Activated naive CD8-positive, alpha-beta T cell treated with anti-CD3 and anti-CD28 coated beads, Interleukin-2, amount 50 U/mL, for 24 hours (primary cell): ENCODE measurements at regions not wholly inside any gene's neighbourhood (a gene's known extent, or its start where the extent isn't known, plus 50 kb on each side); places are given as distances from the start of the nearest gene placed in this dataset.
"Not testable (repeated sequence)": the region's sequence is repeated elsewhere in the genome, so short reads cannot be mapped to it uniquely, and the experiment has no call there.

Experiments used
- ATAC-seq: fragments of 150-1000 bp; cut with Tn5 transposase; one replicate; pipeline ENCODE4 v1.10.0; 2021
- DNase-seq: peaks from one replicate; pipeline ENCODE4 v3.0.0; 2021
- H3K27ac Mint-ChIP-seq: one replicate; pipeline ENCODE4 v1.8.0; 2021; ENCODE audit warnings: mild to moderate bottlenecking, mixed read lengths
- H3K27me3 Mint-ChIP-seq: one replicate; pipeline ENCODE4 v1.8.0; 2021; ENCODE audit warnings: mixed read lengths
- H3K36me3 Mint-ChIP-seq: one replicate; pipeline ENCODE4 v1.8.0; 2021; ENCODE audit warnings: low read depth, mixed read lengths
- H3K4me1 Mint-ChIP-seq: one replicate; pipeline ENCODE4 v1.8.0; 2021; ENCODE audit warnings: mixed read lengths
- H3K4me3 Mint-ChIP-seq: one replicate; pipeline ENCODE4 v1.8.0; 2021; ENCODE audit warnings: mild to moderate bottlenecking, moderate library complexity, mixed read lengths
- H3K9me3 Mint-ChIP-seq: one replicate; pipeline ENCODE4 v1.8.0; 2021; ENCODE audit warnings: mixed read lengths

DNA sequence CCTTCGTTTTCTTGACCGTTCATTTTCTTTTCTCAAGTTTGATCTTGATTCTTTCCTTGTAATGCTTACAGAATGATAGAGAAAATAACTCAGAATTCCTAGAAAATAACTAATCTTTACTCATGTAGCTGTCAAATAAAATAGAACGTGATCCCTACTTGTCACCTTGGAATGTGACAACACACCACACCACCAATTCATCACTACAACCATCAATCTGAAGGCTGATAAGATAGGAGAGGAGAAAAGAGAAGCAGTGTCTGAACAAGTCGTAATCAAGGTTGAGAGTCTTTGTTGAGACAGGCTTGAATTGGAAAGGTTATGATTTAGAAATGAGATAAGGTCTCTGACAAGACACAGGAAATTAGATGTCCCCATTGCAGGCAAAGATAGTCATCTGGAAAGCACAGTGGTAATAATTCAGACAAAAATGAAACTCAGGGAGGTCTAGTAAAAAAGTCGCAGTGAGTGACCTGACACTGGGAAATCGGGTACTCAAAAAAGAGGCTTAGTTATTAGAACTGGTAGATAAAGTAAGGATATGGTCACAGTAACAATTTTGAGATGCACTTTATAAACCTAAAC lies 456.2 kb downstream of the FAT4 start:
- H3K27me3 Mint-ChIP-seq: no peaks in the 10 kb centered on the region
- no peaks in the 10 kb centered on the region for H3K36me3 Mint-ChIP-seq
- no peak overlapping the region for H3K4me3 Mint-ChIP-seq
- H3K9me3 Mint-ChIP-seq: peaks cover 17% of the 10 kb centered on the region
- ATAC-seq: no peak
- no peak for DNase-seq
- no peak overlapping the region for H3K27ac Mint-ChIP-seq
- no peaks in the 10 kb centered on the region for H3K4me1 Mint-ChIP-seq

- ATAC-seq (no peak), DNase-seq (no peak)
- H3K27ac Mint-ChIP-seq: no peak overlapping the region
- no peaks in the 10 kb centered on the region for H3K36me3 Mint-ChIP-seq
- no peaks in the 10 kb centered on the region for H3K4me1 Mint-ChIP-seq
- no peaks in the 10 kb centered on the region for H3K27me3 Mint-ChIP-seq
- H3K4me3 Mint-ChIP-seq: no peak overlapping the region
- H3K9me3 Mint-ChIP-seq: peaks cover 25% of the 10 kb centered on the region
Observed at GRCh38 chr4:125772680-125773079, 457.9 kb downstream of the FAT4 start.

DNA sequence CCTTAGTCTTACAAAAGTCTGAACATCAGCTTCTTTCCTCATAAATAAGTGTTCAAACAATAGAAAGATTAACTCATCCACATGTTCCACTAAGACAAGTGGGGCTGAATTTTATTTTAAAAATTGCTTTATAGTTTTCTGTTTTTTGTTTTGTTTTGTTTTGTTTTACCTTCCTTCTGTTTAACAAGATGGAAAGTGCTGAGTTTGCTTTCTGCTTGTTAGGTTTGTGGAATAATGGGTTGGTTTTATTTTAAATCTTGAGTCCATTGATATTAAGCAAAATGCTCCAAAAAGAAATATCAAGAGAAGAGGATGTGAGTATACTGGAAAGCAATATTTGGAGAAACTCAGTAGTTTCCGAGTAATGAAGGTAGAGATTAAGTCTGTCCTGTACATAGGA lies 458.7 kb downstream of the FAT4 start:
- DNase-seq: no peak
- peaks cover 25% of the 10 kb centered on the region for H3K9me3 Mint-ChIP-seq
- ATAC-seq: no peak
- H3K27ac Mint-ChIP-seq: no peak overlapping the region
- H3K4me3 Mint-ChIP-seq: no peak overlapping the region
- H3K27me3 Mint-ChIP-seq: no peaks in the 10 kb centered on the region
- H3K36me3 Mint-ChIP-seq: no peaks in the 10 kb centered on the region
- no peaks in the 10 kb centered on the region for H3K4me1 Mint-ChIP-seq

- no peaks in the 10 kb centered on the region for H3K4me1 Mint-ChIP-seq
- H3K9me3 Mint-ChIP-seq: peaks cover 25% of the 10 kb centered on the region
- no peak overlapping the region for H3K4me3 Mint-ChIP-seq
- H3K27me3 Mint-ChIP-seq: no peaks in the 10 kb centered on the region
- no peak for ATAC-seq
- no peak for DNase-seq
- H3K27ac Mint-ChIP-seq: no peak overlapping the region
- H3K36me3 Mint-ChIP-seq: no peaks in the 10 kb centered on the region
Observed at GRCh38 chr4:125773931-125774330, 459.2 kb downstream of the FAT4 start.

GRCh38 chr4:125776146-125776545 lies 461.4 kb downstream of the FAT4 start:
- no peak overlapping the region for H3K4me3 Mint-ChIP-seq
- no peaks in the 10 kb centered on the region for H3K4me1 Mint-ChIP-seq
- H3K27me3 Mint-ChIP-seq: no peaks in the 10 kb centered on the region
- H3K9me3 Mint-ChIP-seq: peaks cover 25% of the 10 kb centered on the region
- DNase-seq: no peak
- H3K27ac Mint-ChIP-seq: no peak overlapping the region
- ATAC-seq: no peak
- H3K36me3 Mint-ChIP-seq: no peaks in the 10 kb centered on the region

GRCh38 chr4:125780164-125780563 lies 465.4 kb downstream of the FAT4 start:
- no peaks in the 10 kb centered on the region for H3K36me3 Mint-ChIP-seq
- no peak for DNase-seq
- H3K27me3 Mint-ChIP-seq: no peaks in the 10 kb centered on the region
- H3K9me3 Mint-ChIP-seq: peaks cover 12% of the 10 kb centered on the region
- H3K27ac Mint-ChIP-seq: no peak overlapping the region
- no peak overlapping the region for H3K4me3 Mint-ChIP-seq
- ATAC-seq: no peak
- H3K4me1 Mint-ChIP-seq: no peaks in the 10 kb centered on the region

DNA sequence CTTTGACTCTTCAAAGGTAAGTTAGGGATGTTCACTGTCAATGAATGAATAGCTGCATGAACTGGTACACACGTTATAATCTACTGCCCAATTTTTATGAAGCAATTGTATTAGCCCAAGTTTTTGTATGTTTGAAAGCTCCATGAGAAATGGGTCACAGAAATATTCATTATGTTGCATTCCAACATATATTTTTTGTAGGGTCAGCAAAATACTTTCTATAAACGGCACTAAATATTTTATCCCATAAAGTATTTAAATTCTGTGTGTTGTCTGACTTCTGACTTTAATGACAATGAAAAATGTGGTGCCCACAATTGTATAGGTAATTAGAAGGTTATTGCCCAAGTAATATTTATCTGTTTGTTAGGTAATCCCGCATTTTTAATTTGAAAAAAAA lies 466.0 kb downstream of the FAT4 start:
- ATAC-seq (no peak), DNase-seq (no peak)
- Mint-ChIP-seq H3K4me3 (no peak overlapping the region), H3K4me1 (no peaks in the 10 kb centered on the region), H3K27ac (no peak overlapping the region), H3K27me3 (no peaks in the 10 kb centered on the region), H3K36me3 (no peaks in the 10 kb centered on the region), H3K9me3 (peaks cover 9% of the 10 kb centered on the region)

DNA sequence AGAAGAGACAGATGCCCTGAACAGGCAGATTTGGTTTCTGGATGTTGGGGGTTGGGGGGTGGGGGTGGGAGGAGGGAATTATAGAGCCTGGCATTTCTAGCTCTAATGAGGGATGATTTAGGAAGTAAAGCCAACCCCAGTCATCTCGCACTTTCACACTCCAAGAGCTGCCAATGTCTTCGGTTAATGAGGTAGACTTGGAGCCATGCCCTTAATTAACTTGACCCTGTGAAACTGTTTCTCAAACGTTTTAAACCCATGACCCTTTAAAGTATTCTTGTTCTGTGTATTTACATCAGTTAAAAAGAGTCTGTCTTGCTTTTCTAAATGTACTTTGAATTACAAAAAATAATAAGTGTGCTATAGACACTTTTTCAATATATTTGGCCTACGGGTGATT lies 466.9 kb downstream of the FAT4 start:
- Mint-ChIP-seq H3K4me3 (no peak overlapping the region), H3K4me1 (no peaks in the 10 kb centered on the region), H3K36me3 (no peaks in the 10 kb centered on the region), H3K27ac (no peak overlapping the region), H3K9me3 (peaks cover 8% of the 10 kb centered on the region), H3K27me3 (no peaks in the 10 kb centered on the region)
- ATAC-seq (no peak), DNase-seq (no peak)

DNA sequence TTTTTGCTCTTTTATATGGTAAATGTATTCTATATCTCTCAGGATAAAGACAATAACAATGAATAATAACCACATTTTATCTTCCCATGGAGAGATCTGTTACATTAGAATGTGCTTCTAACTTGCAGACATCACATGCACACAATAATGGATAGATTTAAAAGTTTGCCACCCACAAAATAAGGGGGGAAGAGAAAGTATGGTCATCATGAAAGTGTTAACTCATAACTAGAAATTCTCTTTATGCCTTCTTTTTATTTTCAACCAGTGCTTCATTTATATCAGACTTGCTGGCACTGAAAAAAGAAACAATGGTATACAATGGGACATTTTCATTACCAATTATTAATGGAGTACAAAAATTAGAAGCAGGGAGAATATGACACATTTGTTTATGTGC lies 470.0 kb downstream of the FAT4 start:
- H3K9me3 Mint-ChIP-seq: no peaks in the 10 kb centered on the region
- no peaks in the 10 kb centered on the region for H3K4me1 Mint-ChIP-seq
- DNase-seq: no peak
- no peaks in the 10 kb centered on the region for H3K27me3 Mint-ChIP-seq
- no peak overlapping the region for H3K27ac Mint-ChIP-seq
- no peaks in the 10 kb centered on the region for H3K36me3 Mint-ChIP-seq
- no peak overlapping the region for H3K4me3 Mint-ChIP-seq
- ATAC-seq: no peak

GRCh38 chr4:125787707-125788106 lies 473.0 kb downstream of the FAT4 start:
- no peaks in the 10 kb centered on the region for H3K9me3 Mint-ChIP-seq
- no peak overlapping the region for H3K27ac Mint-ChIP-seq
- no peak overlapping the region for H3K4me3 Mint-ChIP-seq
- DNase-seq: no peak
- H3K27me3 Mint-ChIP-seq: no peaks in the 10 kb centered on the region
- H3K4me1 Mint-ChIP-seq: no peaks in the 10 kb centered on the region
- no peaks in the 10 kb centered on the region for H3K36me3 Mint-ChIP-seq
- no peak for ATAC-seq

DNA sequence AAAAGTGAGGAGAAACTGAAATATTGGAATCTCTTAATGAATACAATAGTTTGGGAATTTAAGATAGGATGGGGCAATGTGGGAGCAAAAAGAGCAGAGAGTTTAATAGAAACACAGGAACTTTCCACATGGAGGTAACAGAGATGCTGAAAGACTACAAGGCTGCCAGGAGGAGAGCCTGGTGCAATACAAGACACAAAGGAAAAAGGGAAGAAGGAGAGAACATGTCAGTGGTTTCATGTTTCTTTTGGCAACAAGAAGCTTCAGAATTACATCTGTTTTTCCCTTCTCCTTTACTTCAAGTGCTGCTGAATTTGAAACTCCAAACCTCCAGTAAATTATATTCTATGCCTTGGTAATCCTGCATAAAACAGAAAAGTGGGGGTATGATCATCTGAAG lies 474.3 kb downstream of the FAT4 start:
- Mint-ChIP-seq H3K27me3 (no peaks in the 10 kb centered on the region), H3K4me3 (no peak overlapping the region), H3K9me3 (peaks cover under 1% of the 10 kb centered on the region), H3K4me1 (no peaks in the 10 kb centered on the region), H3K27ac (no peak overlapping the region), H3K36me3 (no peaks in the 10 kb centered on the region)
- no peak for ATAC-seq
- no peak for DNase-seq

GRCh38 chr4:125791896-125792295 lies 477.1 kb downstream of the FAT4 start:
- no peak for ATAC-seq
- Mint-ChIP-seq H3K4me3 (no peak overlapping the region), H3K27ac (no peak overlapping the region), H3K27me3 (no peaks in the 10 kb centered on the region), H3K36me3 (no peaks in the 10 kb centered on the region), H3K9me3 (peaks cover 4% of the 10 kb centered on the region), H3K4me1 (no peaks in the 10 kb centered on the region)
- DNase-seq: no peak

GRCh38 chr4:125794989-125795388 lies 480.2 kb downstream of the FAT4 start:
- DNase-seq (no peak), ATAC-seq (no peak)
- Mint-ChIP-seq H3K36me3 (no peaks in the 10 kb centered on the region), H3K27ac (no peak overlapping the region), H3K4me1 (no peaks in the 10 kb centered on the region), H3K27me3 (no peaks in the 10 kb centered on the region), H3K4me3 (no peak overlapping the region), H3K9me3 (peaks cover 4% of the 10 kb centered on the region)

- H3K4me1 Mint-ChIP-seq: no peaks in the 10 kb centered on the region
- H3K27ac Mint-ChIP-seq: no peak overlapping the region
- H3K36me3 Mint-ChIP-seq: no peaks in the 10 kb centered on the region
- H3K27me3 Mint-ChIP-seq: no peaks in the 10 kb centered on the region
- H3K4me3 Mint-ChIP-seq: no peak overlapping the region
- no peak for ATAC-seq
- no peak for DNase-seq
- H3K9me3 Mint-ChIP-seq: peaks cover 4% of the 10 kb centered on the region
Observed at GRCh38 chr4:125796138-125796537, 481.4 kb downstream of the FAT4 start.

- not testable (repeated sequence) for H3K36me3 Mint-ChIP-seq, H3K4me3 Mint-ChIP-seq, ATAC-seq, H3K27ac Mint-ChIP-seq, H3K9me3 Mint-ChIP-seq, H3K4me1 Mint-ChIP-seq, DNase-seq, H3K27me3 Mint-ChIP-seq
Observed at GRCh38 chr4:125797621-125798020, 482.9 kb downstream of the FAT4 start.

DNA sequence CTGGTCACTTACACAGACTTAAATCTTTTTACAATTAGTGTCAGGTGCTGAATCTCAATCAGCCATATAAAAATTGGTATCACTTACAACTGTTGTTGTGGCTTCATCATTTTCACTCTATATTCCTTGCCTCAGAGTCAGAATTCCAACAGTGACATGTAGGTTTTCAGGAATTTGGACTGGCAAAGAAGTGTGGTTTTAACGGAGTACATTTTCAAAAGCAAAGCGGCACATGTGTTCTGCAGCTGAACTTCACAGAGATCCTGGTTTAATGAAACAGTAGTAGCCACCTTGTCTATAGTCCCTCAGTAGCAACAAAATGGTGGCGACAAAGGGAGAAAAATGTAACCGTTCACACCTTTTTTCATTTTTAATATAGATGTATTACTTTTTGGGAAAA lies 486.6 kb downstream of the FAT4 start:
- Mint-ChIP-seq H3K36me3 (no peaks in the 10 kb centered on the region), H3K4me3 (no peak overlapping the region), H3K9me3 (no peaks in the 10 kb centered on the region), H3K27me3 (no peaks in the 10 kb centered on the region), H3K4me1 (no peaks in the 10 kb centered on the region), H3K27ac (no peak overlapping the region)
- DNase-seq (no peak), ATAC-seq (no peak)
